ENCODE measurements at regions not wholly inside any gene's neighbourhood (a gene's known extent, or its start where the extent isn't known, plus 50 kb on each side); places are given as distances from the start of the nearest gene placed in this dataset.
"Not testable (repeated sequence)": the region's sequence is repeated elsewhere in the genome, so short reads cannot be mapped to it uniquely, and the experiment has no call there.

GRCh38 chr15:57881361-57881760, 174.8 kb downstream of the POLR2M start:
- no peak for ATAC-seq

GRCh38 chr15:57881972-57882371, 175.5 kb downstream of the POLR2M start:
- no peak for ATAC-seq

GRCh38 chr15:57883701-57884100, 177.2 kb downstream of the POLR2M start:
- no peak for ATAC-seq

GRCh38 chr15:57884936-57885335, 178.4 kb downstream of the POLR2M start:
- ATAC-seq: no peak

GRCh38 chr15:57885435-57885834, 178.9 kb downstream of the POLR2M start:
- no peak for ATAC-seq

GRCh38 chr15:57887825-57888224, 177.7 kb downstream of the ALDH1A2 start:
- no peak for ATAC-seq

GRCh38 chr15:57890351-57890750, 175.2 kb downstream of the ALDH1A2 start:
- ATAC-seq: no peak

- no peak for ATAC-seq
These were observed 174.6 kb downstream of the ALDH1A2 start for GRCh38 chr15:57890878-57891277.

- ATAC-seq: no peak
These were observed 173.3 kb downstream of the ALDH1A2 start for GRCh38 chr15:57892181-57892580.

GRCh38 chr15:57893040-57893439, 172.5 kb downstream of the ALDH1A2 start:
- no peak for ATAC-seq

- no peak for ATAC-seq
These were observed 170.2 kb downstream of the ALDH1A2 start for GRCh38 chr15:57895291-57895690.

GRCh38 chr15:57896114-57896513, 169.4 kb downstream of the ALDH1A2 start:
- no peak for ATAC-seq

GRCh38 chr15:57896899-57897298, 168.6 kb downstream of the ALDH1A2 start:
- ATAC-seq: not testable (repeated sequence)

- ATAC-seq: no peak
These were observed 167.6 kb downstream of the ALDH1A2 start for GRCh38 chr15:57897870-57898269.

GRCh38 chr15:57902155-57902554, 163.4 kb downstream of the ALDH1A2 start:
- no peak for ATAC-seq
